ENCODE measurements at regions not wholly inside any gene's neighbourhood (a gene's known extent, or its start where the extent isn't known, plus 50 kb on each side); places are given as distances from the start of the nearest gene placed in this dataset.

DNA sequence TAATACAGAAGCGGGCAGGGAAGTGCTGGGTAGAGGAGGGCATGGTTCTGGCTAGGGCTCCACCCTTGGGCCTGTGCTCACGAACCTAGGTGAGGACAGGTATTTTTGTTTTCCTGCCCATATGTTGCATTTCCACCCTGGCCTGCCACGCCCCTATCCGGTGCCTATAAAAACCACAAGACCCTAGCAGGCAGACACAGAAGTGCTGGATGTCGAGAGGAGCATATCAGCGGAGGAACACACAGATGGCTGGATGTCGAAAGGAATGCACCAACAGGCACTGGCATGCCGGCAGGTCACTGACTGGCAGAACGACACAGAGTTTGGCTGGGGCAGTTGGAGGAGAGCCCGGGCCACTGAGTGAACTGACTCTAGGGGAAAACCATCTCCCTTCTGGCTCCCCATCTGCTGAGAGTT is 316.6 kb upstream of the BOD1L1 start:
- ATAC-seq (ENCODE audit: low read depth) (no peak), DNase-seq (no peak)
- no peaks in the 10 kb centered on the region for H3K27me3 Mint-ChIP-seq
- intact Hi-C loops (cut with micrococcal nuclease), result no loop called here
- no peak overlapping the region for H3K27ac Mint-ChIP-seq
- no peak overlapping the region for H3K4me3 Mint-ChIP-seq
- ChIA-PET POLR2A (no interaction called here), CTCF (no interaction called here)
- no peaks in the 10 kb centered on the region for H3K36me3 Mint-ChIP-seq (ENCODE audit: low read depth)
- H3K4me1 Mint-ChIP-seq, result no peaks in the 10 kb centered on the region
- TF ChIP-seq, protein P1, sequence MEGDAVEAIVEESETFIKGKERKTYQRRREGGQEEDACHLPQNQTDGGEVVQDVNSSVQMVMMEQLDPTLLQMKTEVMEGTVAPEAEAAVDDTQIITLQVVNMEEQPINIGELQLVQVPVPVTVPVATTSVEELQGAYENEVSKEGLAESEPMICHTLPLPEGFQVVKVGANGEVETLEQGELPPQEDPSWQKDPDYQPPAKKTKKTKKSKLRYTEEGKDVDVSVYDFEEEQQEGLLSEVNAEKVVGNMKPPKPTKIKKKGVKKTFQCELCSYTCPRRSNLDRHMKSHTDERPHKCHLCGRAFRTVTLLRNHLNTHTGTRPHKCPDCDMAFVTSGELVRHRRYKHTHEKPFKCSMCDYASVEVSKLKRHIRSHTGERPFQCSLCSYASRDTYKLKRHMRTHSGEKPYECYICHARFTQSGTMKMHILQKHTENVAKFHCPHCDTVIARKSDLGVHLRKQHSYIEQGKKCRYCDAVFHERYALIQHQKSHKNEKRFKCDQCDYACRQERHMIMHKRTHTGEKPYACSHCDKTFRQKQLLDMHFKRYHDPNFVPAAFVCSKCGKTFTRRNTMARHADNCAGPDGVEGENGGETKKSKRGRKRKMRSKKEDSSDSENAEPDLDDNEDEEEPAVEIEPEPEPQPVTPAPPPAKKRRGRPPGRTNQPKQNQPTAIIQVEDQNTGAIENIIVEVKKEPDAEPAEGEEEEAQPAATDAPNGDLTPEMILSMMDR (IDR thresholded peaks at IDR 0.05), result no peak
- H3K9me3 Mint-ChIP-seq, result no peaks in the 10 kb centered on the region

DNA sequence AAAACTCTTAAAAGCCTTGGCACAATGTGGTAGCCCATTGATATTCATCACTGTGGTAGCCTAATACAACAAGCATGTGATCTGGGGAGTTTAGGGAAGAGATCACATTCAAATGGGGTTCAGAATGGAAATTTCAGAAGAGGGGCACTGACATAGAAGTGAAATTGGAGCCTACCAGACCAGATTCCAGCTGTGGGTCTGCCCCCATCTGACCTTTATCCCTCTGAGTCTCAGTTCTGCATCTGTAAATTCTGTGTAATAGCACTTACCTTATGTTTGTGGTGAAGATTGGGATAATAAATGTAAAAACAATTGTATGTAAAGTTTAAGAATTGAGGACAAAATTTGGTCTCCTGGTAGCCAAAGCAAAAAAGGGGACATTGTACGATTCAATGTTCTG is 320.4 kb upstream of the BOD1L1 start:
- no peaks in the 10 kb centered on the region for H3K4me1 Mint-ChIP-seq
- no peak for DNase-seq

DNA sequence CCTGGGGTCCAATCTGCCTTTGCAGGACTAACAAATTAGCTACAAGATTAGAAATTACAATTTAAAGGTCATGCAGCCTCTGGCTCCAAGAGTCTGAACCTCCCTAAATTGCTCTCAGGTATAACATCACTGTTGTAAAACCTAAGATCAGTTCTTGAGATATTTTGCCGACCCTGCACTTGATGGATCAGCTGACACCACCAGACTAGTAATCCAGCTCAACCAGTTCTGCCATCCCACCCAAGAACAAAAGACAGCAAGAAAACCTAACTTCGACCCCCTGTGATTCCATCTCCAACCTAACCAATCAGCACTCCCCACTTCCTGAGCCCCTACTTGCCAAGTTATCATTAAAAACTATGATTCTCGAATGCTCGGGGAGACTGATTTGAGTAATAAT is 323.0 kb upstream of the BOD1L1 start:
- CTCF ChIA-PET, result no interaction called here
- H3K27me3 Mint-ChIP-seq, result no peaks in the 10 kb centered on the region
- POLR2A ChIA-PET, result no interaction called here
- no peak overlapping the region for H3K27ac Mint-ChIP-seq
- H3K9me3 Mint-ChIP-seq, result no peaks in the 10 kb centered on the region
- no peaks in the 10 kb centered on the region for H3K4me1 Mint-ChIP-seq
- intact Hi-C loops (cut with micrococcal nuclease), result no loop called here
- H3K4me3 Mint-ChIP-seq, result no peak overlapping the region
- TF ChIP-seq, protein P1 (IDR thresholded peaks at IDR 0.05), result no peak
- DNase-seq (no peak), ATAC-seq (ENCODE audit: low read depth) (no peak)
- no peaks in the 10 kb centered on the region for H3K36me3 Mint-ChIP-seq (ENCODE audit: low read depth)

More for the DNA sequence above, 320.4 kb upstream of the BOD1L1 start:
- H3K4me3 Mint-ChIP-seq, result no peak overlapping the region
- H3K27ac Mint-ChIP-seq, result no peak overlapping the region
- ChIA-PET CTCF (no interaction called here), POLR2A (no interaction called here)
- intact Hi-C loops (cut with micrococcal nuclease), result no loop called here
- no peaks in the 10 kb centered on the region for H3K9me3 Mint-ChIP-seq
- TF ChIP-seq, protein P1 (IDR thresholded peaks at IDR 0.05), result no peak
- no peak for ATAC-seq (ENCODE audit: low read depth)
- H3K36me3 Mint-ChIP-seq (ENCODE audit: low read depth), result no peaks in the 10 kb centered on the region
- H3K27me3 Mint-ChIP-seq, result no peaks in the 10 kb centered on the region

DNA sequence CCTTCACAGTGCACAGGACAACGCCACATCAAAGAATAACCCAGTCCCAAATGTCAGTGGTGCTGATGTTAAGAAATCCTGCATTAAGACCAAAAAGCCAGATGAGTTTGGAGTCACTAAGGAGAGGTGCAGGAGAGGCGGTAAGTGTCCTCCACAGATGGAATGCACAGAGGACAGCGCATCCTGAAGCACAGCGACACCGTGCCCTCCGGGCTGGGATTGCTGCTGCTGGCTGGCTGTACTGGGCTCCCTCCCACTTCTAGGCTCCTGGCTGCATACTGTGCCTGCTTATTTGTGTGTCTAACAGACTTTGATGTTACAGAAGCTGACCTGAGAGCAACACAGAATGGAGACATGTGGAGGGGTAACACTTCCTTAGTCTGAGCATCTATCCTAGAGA is 325.6 kb upstream of the BOD1L1 start:
- Mint-ChIP-seq H3K4me3 (no peak overlapping the region), H3K9me3 (no peaks in the 10 kb centered on the region), H3K4me1 (no peaks in the 10 kb centered on the region), H3K27ac (no peak overlapping the region), H3K27me3 (no peaks in the 10 kb centered on the region), H3K36me3 (ENCODE audit: low read depth) (no peaks in the 10 kb centered on the region)
- ChIA-PET CTCF (no interaction called here), POLR2A (no interaction called here)
- ATAC-seq (ENCODE audit: low read depth) (no peak), DNase-seq (no peak)
- intact Hi-C loops (cut with micrococcal nuclease), result no loop called here
- TF ChIP-seq, protein P1 (IDR thresholded peaks at IDR 0.05), result no peak

DNA sequence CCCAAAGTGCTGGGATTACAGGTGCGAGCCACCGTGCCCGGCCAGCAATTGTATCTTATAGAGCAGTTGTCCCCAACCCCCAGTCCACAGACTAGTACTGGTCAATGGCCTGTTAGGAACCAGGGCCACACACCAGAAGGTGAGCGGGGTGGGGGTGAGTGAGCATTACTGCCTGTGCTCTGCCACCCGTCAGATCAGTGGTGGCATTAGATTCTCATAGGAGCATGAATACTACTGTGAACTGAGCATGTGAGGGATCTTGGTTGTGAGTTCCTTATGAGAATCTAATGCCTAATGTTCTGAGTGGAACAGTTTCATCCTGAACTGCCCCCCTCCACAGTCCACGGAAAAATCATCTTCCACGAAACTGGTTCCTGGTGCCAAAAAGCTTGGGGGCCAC is 328.0 kb upstream of the BOD1L1 start:
- H3K9me3 Mint-ChIP-seq, result no peaks in the 10 kb centered on the region
- ChIA-PET POLR2A (no interaction called here), CTCF (no interaction called here)
- TF ChIP-seq, protein P1 (IDR thresholded peaks at IDR 0.05), result no peak
- H3K27ac Mint-ChIP-seq, result no peak overlapping the region
- ATAC-seq (ENCODE audit: low read depth), result no peak
- H3K4me1 Mint-ChIP-seq, result no peaks in the 10 kb centered on the region
- H3K36me3 Mint-ChIP-seq (ENCODE audit: low read depth), result no peaks in the 10 kb centered on the region
- no peak for DNase-seq
- intact Hi-C loops (cut with micrococcal nuclease), result no loop called here
- no peaks in the 10 kb centered on the region for H3K27me3 Mint-ChIP-seq
- H3K4me3 Mint-ChIP-seq, result no peak overlapping the region

Measured in activated B cell treated with CpG ODN at 0.5 μM for 24 hours (primary cell).